GM21825 (cell line): ENCODE measurements at regions not wholly inside any gene's neighbourhood (a gene's known extent, or its start where the extent isn't known, plus 50 kb on each side); places are given as distances from the start of the nearest gene placed in this dataset.

Experiments used
- ATAC-seq: cut with Tn5 transposase; IDR thresholded peaks from one replicate; pipeline ENCODE4 v1.9.1; 2021; ENCODE audit warnings: mild to moderate bottlenecking, moderate library complexity; ENCODE audit not compliant: unreplicated experiment

GRCh38 chr22:49499433-49500075, 328.1 kb downstream of the BRD1 start:
- ATAC-seq: no peak

- no peak for ATAC-seq
Observed at GRCh38 chr22:49497266-49497665, 330.4 kb downstream of the BRD1 start.

- no peak for ATAC-seq
Observed at GRCh38 chr22:49494555-49494954, 333.1 kb downstream of the BRD1 start.

GRCh38 chr22:49492741-49493251, 334.9 kb downstream of the BRD1 start:
- ATAC-seq: no peak

- no peak for ATAC-seq
Observed at GRCh38 chr22:49492308-49492707, 335.4 kb downstream of the BRD1 start.

- ATAC-seq: no peak
Observed at GRCh38 chr22:49491726-49492125, 335.9 kb downstream of the BRD1 start.

- no peak for ATAC-seq
Observed at GRCh38 chr22:49491221-49491635, 336.4 kb downstream of the BRD1 start.

GRCh38 chr22:49490692-49491091, 337.0 kb downstream of the BRD1 start:
- ATAC-seq: no peak

- ATAC-seq: no peak
Observed at GRCh38 chr22:49489821-49490220, 337.9 kb downstream of the BRD1 start.

GRCh38 chr22:49488943-49489342, 338.7 kb downstream of the BRD1 start:
- no peak for ATAC-seq

GRCh38 chr22:49487950-49488349, 339.7 kb downstream of the BRD1 start:
- no peak for ATAC-seq

GRCh38 chr22:49486225-49486624, 341.4 kb downstream of the BRD1 start:
- ATAC-seq: no peak

- no peak for ATAC-seq
Observed at GRCh38 chr22:49483946-49484345, 343.7 kb downstream of the BRD1 start.

- ATAC-seq: no peak
Observed at GRCh38 chr22:49483281-49483870, 344.3 kb downstream of the BRD1 start.

- no peak for ATAC-seq
Observed at GRCh38 chr22:49482811-49483210, 344.9 kb downstream of the BRD1 start.

- no peak for ATAC-seq
Observed at GRCh38 chr22:49481659-49482399, 345.8 kb downstream of the BRD1 start.

- no peak for ATAC-seq
Observed at GRCh38 chr22:49480896-49481658, 346.6 kb downstream of the BRD1 start.

- ATAC-seq: no peak
Observed at GRCh38 chr22:49480331-49480730, 347.3 kb downstream of the BRD1 start.

GRCh38 chr22:49479566-49479965, 348.1 kb downstream of the BRD1 start:
- ATAC-seq: no peak

GRCh38 chr22:49476800-49477400, 350.8 kb downstream of the BRD1 start:
- ATAC-seq: no peak

GRCh38 chr22:49476176-49476575, 351.5 kb downstream of the BRD1 start:
- no peak for ATAC-seq
